AG04450 (cell line): ENCODE measurements at regions not wholly inside any gene's neighbourhood (a gene's known extent, or its start where the extent isn't known, plus 50 kb on each side); places are given as distances from the start of the nearest gene placed in this dataset.

Source experiments
- CTCF ChIA-PET: fragments of 300-600, 350-600 bp; formaldehyde crosslinking; extraction: SDS; loops from one replicate; lab custom pipeline; 2022; ENCODE audit warnings: antibody characterized with exemption, inconsistent platforms; lab: Charles Lee
- POLR2A ChIA-PET: fragments of 350-600 bp; formaldehyde crosslinking; extraction: SDS; loops from one replicate; lab custom pipeline; 2021; ENCODE audit warnings: antibody characterized with exemption, inconsistent platforms; lab: Yijun Ruan, JAX
- DNase-seq: peaks from one replicate; pipeline ENCODE4 v3.0.0-alpha.2; 2011; ENCODE audit warnings: low read depth, low spot score
- H3K27ac ChIP-seq: one replicate; pipeline ENCODE4 v1.5.1; 2012; ENCODE audit warnings: low read depth, low read length, control low read depth
- H3K27me3 ChIP-seq: one replicate; pipeline ENCODE4 v1.6.0; 2012; ENCODE audit warnings: low read length; ENCODE audit not compliant: control insufficient read depth, insufficient read depth
- H3K4me3 ChIP-seq: 2 replicates; pipeline ENCODE4 v1.5.1; 2011; ENCODE audit warnings: mild to moderate bottlenecking, low read depth, low read length, control low read depth
- H3K9me3 ChIP-seq: 2 replicates; pipeline ENCODE4 v1.5.1; 2012; ENCODE audit warnings: low read length; ENCODE audit not compliant: control insufficient read depth, insufficient read depth
- TF ChIP-seq, protein P1 (sequence below): IDR thresholded peaks from 2 replicates; pipeline ENCODE4 v1.5.1; 2011; ENCODE audit warnings: low read depth, low read length, control low read depth, inconsistent platforms

DNA sequence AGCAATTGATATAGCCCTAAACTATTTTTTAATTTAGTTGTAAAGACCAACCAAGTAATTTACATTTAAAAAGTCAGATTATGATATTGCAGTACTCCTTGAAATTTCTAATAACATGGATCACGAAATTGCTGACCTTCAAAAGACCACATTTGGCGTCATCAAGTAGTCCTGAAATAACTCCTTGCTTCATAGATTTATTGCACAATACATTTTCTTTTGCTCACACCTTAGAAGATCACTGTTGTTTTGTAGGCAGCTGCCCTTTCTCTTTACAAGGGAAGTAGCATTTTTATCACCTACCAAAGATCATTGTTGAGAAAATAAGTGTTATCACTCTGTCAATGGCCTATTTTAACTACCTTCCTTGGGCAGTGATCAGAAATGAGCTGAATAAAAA, 815.8 kb downstream of the METTL15 start:
- POLR2A ChIA-PET = no interaction called here
- Histone ChIP-seq H3K9me3 (no peaks in the 10 kb centered on the region), H3K27ac (no peak overlapping the region), H3K27me3 (no peaks in the 10 kb centered on the region), H3K4me3 (no peak overlapping the region)
- CTCF ChIA-PET = interaction anchor here (1.0 to 1.1 kb wide), 2 partner anchors 405 to 1229 kb away, joined by 3 read pairs; no protein-coding TSS in a partner anchor
- DNase-seq = no peak
- TF ChIP-seq, protein P1, sequence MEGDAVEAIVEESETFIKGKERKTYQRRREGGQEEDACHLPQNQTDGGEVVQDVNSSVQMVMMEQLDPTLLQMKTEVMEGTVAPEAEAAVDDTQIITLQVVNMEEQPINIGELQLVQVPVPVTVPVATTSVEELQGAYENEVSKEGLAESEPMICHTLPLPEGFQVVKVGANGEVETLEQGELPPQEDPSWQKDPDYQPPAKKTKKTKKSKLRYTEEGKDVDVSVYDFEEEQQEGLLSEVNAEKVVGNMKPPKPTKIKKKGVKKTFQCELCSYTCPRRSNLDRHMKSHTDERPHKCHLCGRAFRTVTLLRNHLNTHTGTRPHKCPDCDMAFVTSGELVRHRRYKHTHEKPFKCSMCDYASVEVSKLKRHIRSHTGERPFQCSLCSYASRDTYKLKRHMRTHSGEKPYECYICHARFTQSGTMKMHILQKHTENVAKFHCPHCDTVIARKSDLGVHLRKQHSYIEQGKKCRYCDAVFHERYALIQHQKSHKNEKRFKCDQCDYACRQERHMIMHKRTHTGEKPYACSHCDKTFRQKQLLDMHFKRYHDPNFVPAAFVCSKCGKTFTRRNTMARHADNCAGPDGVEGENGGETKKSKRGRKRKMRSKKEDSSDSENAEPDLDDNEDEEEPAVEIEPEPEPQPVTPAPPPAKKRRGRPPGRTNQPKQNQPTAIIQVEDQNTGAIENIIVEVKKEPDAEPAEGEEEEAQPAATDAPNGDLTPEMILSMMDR = no peak

DNA sequence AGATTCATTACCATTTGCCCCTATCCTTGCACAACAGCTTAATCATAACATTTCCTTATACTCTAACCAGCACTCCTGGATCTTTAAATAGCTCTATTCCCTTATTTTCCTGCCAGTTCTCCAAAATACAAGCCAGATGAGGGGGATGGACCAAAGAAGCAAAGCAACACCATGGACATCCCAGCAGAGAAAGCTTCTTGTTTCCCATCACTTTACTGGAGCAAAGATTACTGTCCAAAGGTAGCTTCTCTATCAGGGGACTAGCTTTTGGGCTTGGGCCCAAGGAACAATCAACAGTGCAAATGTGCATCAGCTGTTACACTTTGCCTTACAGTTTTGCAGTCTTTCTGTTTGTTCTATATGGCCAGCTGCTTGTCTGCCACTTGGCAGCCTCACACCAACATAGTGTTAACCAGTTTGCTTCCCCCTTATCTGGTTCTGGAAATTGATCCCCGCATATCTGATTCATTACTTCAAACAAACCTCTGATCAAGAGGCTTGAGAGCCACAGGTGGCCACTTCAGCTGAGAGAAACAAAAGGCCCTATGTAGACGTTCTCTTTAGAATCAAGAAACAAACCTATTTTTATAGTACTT, 814.3 kb downstream of the METTL15 start:
- Histone ChIP-seq H3K27me3 (no peaks in the 10 kb centered on the region), H3K27ac (no peak overlapping the region), H3K9me3 (no peaks in the 10 kb centered on the region), H3K4me3 (no peak overlapping the region)
- CTCF ChIA-PET = interaction anchor here (1.1 kb wide), 1 partner anchor 406 kb away, joined by 3 read pairs; no protein-coding TSS in a partner anchor
- no peak for DNase-seq
- POLR2A ChIA-PET = no interaction called here
- TF ChIP-seq, protein P1 = no peak

DNA sequence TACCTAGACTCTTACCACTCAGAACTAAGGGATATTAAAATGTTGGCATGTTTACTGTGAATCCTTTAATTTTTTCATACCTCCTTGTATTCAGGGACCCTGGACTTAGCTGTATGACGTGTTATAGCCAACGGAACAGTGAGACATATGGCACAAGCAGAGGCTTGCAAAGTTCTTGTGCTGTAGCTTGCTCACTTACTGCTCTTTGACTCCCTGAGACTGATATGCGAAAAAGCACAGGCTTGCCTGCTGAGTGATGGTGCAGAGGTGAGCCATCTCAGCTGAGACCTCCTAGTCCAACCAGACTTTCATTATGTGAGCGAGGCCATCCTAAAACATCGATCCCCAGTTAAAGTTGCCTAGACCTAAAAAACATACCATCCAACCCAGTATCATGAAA, 811.0 kb downstream of the METTL15 start:
- TF ChIP-seq, protein P1 = no peak
- CTCF ChIA-PET = no interaction called here
- Histone ChIP-seq H3K27ac (no peak overlapping the region), H3K4me3 (no peak overlapping the region), H3K27me3 (no peaks in the 10 kb centered on the region), H3K9me3 (no peaks in the 10 kb centered on the region)
- no peak for DNase-seq
- POLR2A ChIA-PET = no interaction called here

DNA sequence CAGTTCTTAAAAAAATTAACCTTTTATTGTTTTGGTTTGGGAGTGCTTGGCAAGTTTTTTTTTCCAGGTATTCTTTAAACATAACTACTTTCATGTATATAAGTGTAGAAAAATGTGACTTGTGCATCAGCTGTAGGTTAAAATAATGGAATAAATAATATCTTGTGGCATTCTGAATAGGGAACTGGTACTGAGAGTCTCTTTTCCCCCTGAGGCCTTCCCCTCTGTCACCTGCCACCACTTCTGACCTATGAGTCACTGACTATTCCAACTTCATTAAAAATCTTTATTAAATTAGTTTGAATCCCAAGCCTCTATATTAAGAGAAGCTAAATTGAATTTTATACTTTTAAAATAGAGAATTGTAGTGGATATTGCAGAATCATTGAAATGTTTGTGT, 805.7 kb downstream of the METTL15 start:
- H3K4me3 ChIP-seq = no peak overlapping the region
- no peak overlapping the region for H3K27ac ChIP-seq
- H3K9me3 ChIP-seq = no peaks in the 10 kb centered on the region
- ChIA-PET POLR2A (no interaction called here), CTCF (interaction anchor here (0.7 kb wide), 1 partner anchor 330 kb away, joined by 3 read pairs; no protein-coding TSS in a partner anchor)
- DNase-seq = no peak
- TF ChIP-seq, protein P1 = no peak
- no peaks in the 10 kb centered on the region for H3K27me3 ChIP-seq

DNA sequence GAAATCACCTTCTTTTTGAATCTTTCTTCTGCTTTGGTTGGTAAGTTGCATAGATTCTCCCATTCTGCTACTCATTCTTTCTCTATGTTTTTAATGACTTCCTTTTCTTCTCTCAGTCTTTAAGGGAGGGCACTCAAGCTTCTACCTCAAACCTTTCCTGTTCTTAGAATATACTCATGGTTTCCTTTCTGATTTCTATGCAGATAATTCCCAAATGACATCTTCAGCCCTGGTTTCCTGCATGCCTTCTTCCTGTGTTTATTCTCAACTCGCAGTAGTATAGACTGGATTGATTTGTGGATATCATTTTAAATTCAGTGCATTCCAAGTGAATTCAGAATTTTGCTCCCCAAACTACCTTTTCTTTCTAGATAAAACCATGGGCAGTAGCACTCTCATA, 803.6 kb downstream of the METTL15 start:
- H3K27ac ChIP-seq = no peak overlapping the region
- H3K9me3 ChIP-seq = no peaks in the 10 kb centered on the region
- no peak for DNase-seq
- no peaks in the 10 kb centered on the region for H3K27me3 ChIP-seq
- TF ChIP-seq, protein P1 = no peak
- H3K4me3 ChIP-seq = no peak overlapping the region
- CTCF ChIA-PET = no interaction called here
- POLR2A ChIA-PET = no interaction called here
